Progenitor cell of endocrine pancreas (in vitro differentiated cells): ENCODE measurements at regions not wholly inside any gene's neighbourhood (a gene's known extent, or its start where the extent isn't known, plus 50 kb on each side); places are given as distances from the start of the nearest gene placed in this dataset.

ENCODE experiments used
- DNase-seq: peaks from one replicate; pipeline ENCODE4 v3.0.0; 2021; ENCODE audit warnings: low spot score; ENCODE audit not compliant: unreplicated experiment
- H3K27ac Mint-ChIP-seq: 2 replicates; pipeline ENCODE4 v1.8.0; 2021; ENCODE audit warnings: mild to moderate bottlenecking, moderate library complexity, mixed read lengths
- H3K27me3 Mint-ChIP-seq: 2 replicates; pipeline ENCODE4 v1.8.0; 2021; ENCODE audit warnings: mixed read lengths
- H3K36me3 Mint-ChIP-seq: 2 replicates; pipeline ENCODE4 v1.8.0; 2022; ENCODE audit warnings: mixed read lengths; ENCODE audit not compliant: insufficient read depth
- H3K4me1 Mint-ChIP-seq: 2 replicates; pipeline ENCODE4 v1.8.0; 2021; ENCODE audit warnings: low read depth, mixed read lengths
- H3K4me3 Mint-ChIP-seq: 2 replicates; pipeline ENCODE4 v1.8.0; 2021; ENCODE audit warnings: low read depth, mild to moderate bottlenecking, moderate library complexity, mixed read lengths
- H3K9me3 Mint-ChIP-seq: 2 replicates; pipeline ENCODE4 v1.8.0; 2021; ENCODE audit warnings: low read depth, mixed read lengths
- TF ChIP-seq, protein P1 (sequence below): fragments of 200-600 bp; sonication (generic); IDR thresholded peaks from one replicate; pipeline ENCODE4 v1.5.0; 2021; ENCODE audit warnings: antibody characterized with exemption, mild to moderate bottlenecking; ENCODE audit not compliant: unreplicated experiment

DNA sequence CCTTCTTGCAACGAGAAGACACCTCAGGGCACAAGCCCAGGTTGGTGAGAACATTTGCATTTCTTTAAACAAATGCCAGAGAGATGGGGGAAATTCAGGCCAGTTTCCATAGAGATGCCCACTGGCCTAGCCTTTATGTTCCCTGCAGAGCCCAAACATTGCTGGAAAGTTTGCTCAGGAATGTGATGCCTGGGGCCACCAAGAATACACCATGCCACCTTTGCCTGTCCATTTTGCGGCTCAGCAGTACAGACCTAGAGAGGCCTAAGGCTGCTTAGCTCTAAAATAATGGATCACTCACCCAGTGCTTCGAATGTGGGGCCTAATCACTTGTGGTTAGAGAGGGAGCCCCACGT is 210.0 kb downstream of the RPLP1 start:
- H3K4me1 Mint-ChIP-seq = peaks cover 4% of the 10 kb centered on the region
- H3K4me3 Mint-ChIP-seq = no peak overlapping the region
- H3K27ac Mint-ChIP-seq = no peak overlapping the region
- TF ChIP-seq, protein P1, sequence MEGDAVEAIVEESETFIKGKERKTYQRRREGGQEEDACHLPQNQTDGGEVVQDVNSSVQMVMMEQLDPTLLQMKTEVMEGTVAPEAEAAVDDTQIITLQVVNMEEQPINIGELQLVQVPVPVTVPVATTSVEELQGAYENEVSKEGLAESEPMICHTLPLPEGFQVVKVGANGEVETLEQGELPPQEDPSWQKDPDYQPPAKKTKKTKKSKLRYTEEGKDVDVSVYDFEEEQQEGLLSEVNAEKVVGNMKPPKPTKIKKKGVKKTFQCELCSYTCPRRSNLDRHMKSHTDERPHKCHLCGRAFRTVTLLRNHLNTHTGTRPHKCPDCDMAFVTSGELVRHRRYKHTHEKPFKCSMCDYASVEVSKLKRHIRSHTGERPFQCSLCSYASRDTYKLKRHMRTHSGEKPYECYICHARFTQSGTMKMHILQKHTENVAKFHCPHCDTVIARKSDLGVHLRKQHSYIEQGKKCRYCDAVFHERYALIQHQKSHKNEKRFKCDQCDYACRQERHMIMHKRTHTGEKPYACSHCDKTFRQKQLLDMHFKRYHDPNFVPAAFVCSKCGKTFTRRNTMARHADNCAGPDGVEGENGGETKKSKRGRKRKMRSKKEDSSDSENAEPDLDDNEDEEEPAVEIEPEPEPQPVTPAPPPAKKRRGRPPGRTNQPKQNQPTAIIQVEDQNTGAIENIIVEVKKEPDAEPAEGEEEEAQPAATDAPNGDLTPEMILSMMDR = no peak
- H3K36me3 Mint-ChIP-seq = no peaks in the 10 kb centered on the region
- no peak for DNase-seq
- H3K27me3 Mint-ChIP-seq = peaks cover 55% of the 10 kb centered on the region
- no peaks in the 10 kb centered on the region for H3K9me3 Mint-ChIP-seq

DNA sequence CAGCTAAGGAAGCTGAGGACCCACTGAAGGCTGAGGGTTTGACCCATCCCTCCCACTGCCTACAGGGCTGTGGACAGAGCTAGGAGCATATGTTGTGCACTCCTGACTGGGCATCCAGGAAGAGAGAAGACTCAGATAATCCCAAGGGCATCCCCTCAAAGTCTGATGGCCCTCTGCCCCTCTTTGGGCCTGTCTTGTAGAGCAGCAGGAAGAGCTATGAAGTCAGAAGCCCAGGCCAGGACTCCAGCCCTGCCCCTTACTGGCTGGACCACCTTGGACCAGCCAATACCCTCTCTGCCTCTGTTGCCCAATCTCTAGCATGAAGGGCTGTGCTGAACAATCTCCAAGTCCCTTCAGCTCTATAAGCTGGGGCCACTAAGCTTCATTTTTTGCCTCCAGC is 210.8 kb downstream of the RPLP1 start:
- Mint-ChIP-seq H3K4me3 (no peak overlapping the region), H3K27ac (no peak overlapping the region)
- TF ChIP-seq, protein P1 = no peak

DNA sequence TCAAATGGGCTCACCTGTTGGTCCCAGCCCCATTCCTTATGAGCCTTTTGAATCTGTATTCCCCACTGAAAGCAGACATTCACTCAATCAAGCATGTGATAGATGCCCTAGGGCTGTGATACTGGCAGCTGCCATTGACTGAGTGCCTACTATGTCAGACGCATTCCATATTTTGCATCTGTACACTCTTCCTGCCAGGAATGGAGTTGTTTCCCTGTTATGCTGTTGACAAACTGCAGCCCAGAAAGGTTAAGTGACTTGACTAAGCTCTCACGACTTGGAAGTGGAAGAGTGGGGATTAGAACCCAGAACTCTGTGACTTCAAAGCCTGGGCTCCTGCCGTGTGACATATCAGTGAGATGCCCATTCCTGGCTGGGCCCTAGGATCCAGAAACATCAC is 211.4 kb downstream of the RPLP1 start:
- H3K27me3 Mint-ChIP-seq = peaks cover 52% of the 10 kb centered on the region
- TF ChIP-seq, protein P1 = no peak
- H3K9me3 Mint-ChIP-seq = no peaks in the 10 kb centered on the region
- no peak overlapping the region for H3K27ac Mint-ChIP-seq
- peaks cover 4% of the 10 kb centered on the region for H3K4me1 Mint-ChIP-seq
- no peak for DNase-seq
- H3K36me3 Mint-ChIP-seq = no peaks in the 10 kb centered on the region
- no peak overlapping the region for H3K4me3 Mint-ChIP-seq

More for the DNA sequence above, 210.8 kb downstream of the RPLP1 start:
- no peaks in the 10 kb centered on the region for H3K9me3 Mint-ChIP-seq
- DNase-seq = no peak
- peaks cover 4% of the 10 kb centered on the region for H3K4me1 Mint-ChIP-seq
- peaks cover 51% of the 10 kb centered on the region for H3K27me3 Mint-ChIP-seq
- no peaks in the 10 kb centered on the region for H3K36me3 Mint-ChIP-seq

DNA sequence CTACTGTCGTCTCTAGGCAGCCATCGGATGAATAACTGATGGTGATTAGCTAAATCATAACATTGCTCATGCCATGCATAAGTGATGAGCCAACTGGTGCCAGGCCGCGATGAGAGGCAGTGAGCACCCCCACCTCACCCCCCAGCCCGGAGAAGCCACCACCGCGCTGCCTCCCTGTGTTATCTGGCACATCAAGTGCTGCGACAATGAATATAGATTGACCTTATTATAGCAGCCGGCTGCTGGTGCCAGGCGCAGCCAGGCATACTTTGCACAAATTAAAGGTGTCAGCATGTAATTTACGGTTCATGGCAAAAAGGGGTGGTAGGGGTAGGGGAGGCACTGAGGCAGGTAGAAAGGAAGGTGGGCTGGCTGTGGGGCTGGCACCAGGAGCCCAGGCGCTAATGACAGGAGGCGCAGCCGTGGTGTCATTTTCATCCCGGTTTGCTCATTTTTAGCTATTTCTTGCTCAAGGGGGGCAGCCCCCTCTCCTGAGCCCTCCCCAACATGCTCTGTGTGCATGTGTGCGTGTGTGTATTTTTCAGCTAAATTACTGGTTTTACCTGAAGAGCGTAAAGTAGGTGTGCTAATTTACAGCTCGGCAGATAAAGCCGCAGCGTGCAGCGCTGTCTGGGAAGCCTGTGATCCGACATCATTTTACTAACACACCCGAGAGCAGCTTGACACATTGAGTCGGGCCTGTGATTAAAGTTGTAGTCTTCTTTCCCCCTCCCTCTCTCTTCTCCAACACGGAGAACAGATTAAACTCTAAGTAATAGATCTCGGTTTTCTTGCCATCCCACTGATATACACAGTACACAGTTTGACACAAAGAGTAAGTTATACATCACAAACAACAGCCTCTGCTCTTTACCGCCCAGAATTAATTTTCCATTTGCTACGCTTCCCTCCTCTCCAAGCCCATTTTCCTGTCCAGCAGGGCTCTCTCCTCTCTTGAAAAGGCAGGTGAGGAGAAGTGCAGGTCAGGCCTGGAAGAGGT is 212.3 kb downstream of the RPLP1 start:
- TF ChIP-seq, protein P1 = no peak
- Mint-ChIP-seq H3K9me3 (no peaks in the 10 kb centered on the region), H3K27me3 (peaks cover 53% of the 10 kb centered on the region), H3K4me1 (peaks cover 4% of the 10 kb centered on the region), H3K4me3 (no peak overlapping the region), H3K27ac (no peak overlapping the region), H3K36me3 (no peaks in the 10 kb centered on the region)
- no peak for DNase-seq

DNA sequence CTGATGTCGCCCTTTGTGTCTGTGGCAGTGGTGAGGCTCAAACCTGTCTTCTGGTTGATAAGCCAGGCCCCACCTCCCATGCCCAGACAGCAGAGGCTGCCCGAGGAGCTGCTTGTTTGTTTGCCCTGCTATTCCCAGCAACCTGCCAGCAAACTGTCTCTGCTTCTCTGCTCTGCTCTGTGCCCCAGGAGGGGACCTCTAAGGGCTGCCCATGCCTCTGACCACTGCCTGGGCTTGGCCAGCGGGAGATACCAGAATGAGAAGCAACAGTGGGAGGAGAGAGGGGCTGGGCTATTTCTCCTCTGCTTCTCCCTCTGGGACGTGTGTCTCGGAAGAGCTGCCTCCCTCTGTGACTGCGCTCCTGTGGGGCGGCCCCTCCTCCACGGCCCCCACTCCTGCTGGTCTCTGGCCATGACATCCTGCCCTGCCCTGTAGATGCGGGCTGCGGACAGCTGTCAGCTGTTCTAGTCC is 213.1 kb downstream of the RPLP1 start:
- H3K4me3 Mint-ChIP-seq = no peak overlapping the region
- no peak overlapping the region for H3K27ac Mint-ChIP-seq
- TF ChIP-seq, protein P1 = no peak
- no peaks in the 10 kb centered on the region for H3K36me3 Mint-ChIP-seq
- no peaks in the 10 kb centered on the region for H3K9me3 Mint-ChIP-seq
- peaks cover 4% of the 10 kb centered on the region for H3K4me1 Mint-ChIP-seq
- H3K27me3 Mint-ChIP-seq = peaks cover 56% of the 10 kb centered on the region
- DNase-seq = no peak
